Heart right ventricle (tissue), 16 donors: ENCODE measurements at regions not wholly inside any gene's neighbourhood (a gene's known extent, or its start where the extent isn't known, plus 50 kb on each side); places are given as distances from the start of the nearest gene placed in this dataset.

Experiments used
- ATAC-seq, 8 donors: fragments of 200-7000 bp; cut with Tn5 transposase; one replicate each; pipeline ENCODE4 v1.9.1; 2020; ENCODE audit warnings: mild to moderate bottlenecking in 8 of 8, moderate library complexity in 8 of 8, moderate number of reproducible peaks in 1 of 8
- DNase-seq, 2 donors: peaks; one replicate each; pipeline ENCODE4 v3.0.0-alpha.2; 2020
- H3K27ac ChIP-seq, 10 donors: fragments of 200-600 bp; sonication (generic) in 2 of 10; one replicate each; pipeline versions ENCODE4 v1.5.0 to v1.8.0; 2020 to 2022; ENCODE audit warnings: mild to moderate bottlenecking in 3 of 10
- H3K27me3 ChIP-seq, 7 donors: fragments of 200-600 bp; one replicate each; pipeline ENCODE4 v1.8.0; 2021 to 2022; ENCODE audit warnings: mild to moderate bottlenecking in 2 of 7
- H3K36me3 ChIP-seq, 9 donors: fragments of 200-600 bp; sonication (generic) in 1 of 9; one replicate each; pipeline versions ENCODE4 v1.5.0 to v1.8.0; 2020 to 2022; ENCODE audit warnings: mild to moderate bottlenecking in 2 of 9
- H3K4me1 ChIP-seq, 9 donors: fragments of 200-600 bp; sonication (generic) in 1 of 9; one replicate each; pipeline versions ENCODE4 v1.5.0 to v1.8.0; 2020 to 2022; ENCODE audit warnings: mild to moderate bottlenecking in 4 of 9
- H3K4me3 ChIP-seq, 10 donors: fragments of 200-600 bp; sonication (generic) in 2 of 10; one replicate each; pipeline versions ENCODE4 v1.5.0 to v1.8.0; 2020 to 2022; ENCODE audit warnings: mild to moderate bottlenecking in 7 of 10, moderate library complexity in 2 of 10
- H3K9me3 ChIP-seq, 11 donors: fragments of 200-600 bp in 10 of 11; sonication (generic) in 2 of 11; one replicate each; pipeline versions ENCODE4 v1.5.0 to v1.8.0; 2013 to 2022; ENCODE audit warnings: mild to moderate bottlenecking in 2 of 11, control low read depth in 1 of 11, moderate library complexity in 1 of 11
- WGBS, 2 donors: extraction: QIAGEN DNeasy Blood & Tissue Kit; methylation state at CpG; one replicate each; pipeline ENCODE4 v1.1.7; 2013; ENCODE audit warnings: inconsistent platforms in 1 of 2; 5-methylcytosine and 5-hydroxymethylcytosine counted together
- intact Hi-C, 10 donors: fragments of 100-400 bp; cut with DNase I; formaldehyde crosslinking; loops; one replicate each; pipeline versions ENCODE4 v1.11.1 to v1.14.2; 2022
- TF ChIP-seq, protein P1 (sequence below), 9 donors: fragments of 200-600 bp; sonication (generic) in 2 of 9; IDR thresholded peaks; one replicate each; pipeline versions ENCODE4 v1.5.0 to v1.8.0; 2021 to 2022; ENCODE audit warnings: antibody characterized with exemption in 9 of 9, mild to moderate bottlenecking in 5 of 9, moderate library complexity in 1 of 9
- donor health status: Arrhythmogenic right ventricular cardiomyopathy.
- donor health status: ischemic (EF 13 %, LVEDD 7.1; RV severe dilation, severe dysfunction).
- donor health status: healthy with polysubstance abuse.
- donor health status: DM: no; HTN: yes; CAD: no.
- donor health status: DM: no; HTN: no; CAD: no.
- donor health status: ischemic (EF 25% LVEDD 6.9; RV normal size, moderate dysfunction).
- donor health status: ischemic (EF 25% LVEDD 5.7; RV mildly dilated, moderate dysfunction).
- donor health status: healthy.
- donor health status: DM: yes; HTN: yes; CAD: no.
- donor health status: Ischemic cardiomyopathy.
- donor health status: ischemic (EF 35%, LVEDD 5.7; RV mildly dilated, moderate dysfunction).
- donor health status: nonischemic (EF 11% LVEDD 7.7; RV severe dilation, severe dysfunction).
- donor health status: DM: yes; HTN: yes; CAD: no.
- donor health status: PGD.
- donor health status: ischemic (EF 29% LVEDD 5.4; RV normal size, mild dysfunction).
- donor health status: nonischemic (EF 23%, LVEDD 6.1; RV moderate dilation, normal function).

DNA sequence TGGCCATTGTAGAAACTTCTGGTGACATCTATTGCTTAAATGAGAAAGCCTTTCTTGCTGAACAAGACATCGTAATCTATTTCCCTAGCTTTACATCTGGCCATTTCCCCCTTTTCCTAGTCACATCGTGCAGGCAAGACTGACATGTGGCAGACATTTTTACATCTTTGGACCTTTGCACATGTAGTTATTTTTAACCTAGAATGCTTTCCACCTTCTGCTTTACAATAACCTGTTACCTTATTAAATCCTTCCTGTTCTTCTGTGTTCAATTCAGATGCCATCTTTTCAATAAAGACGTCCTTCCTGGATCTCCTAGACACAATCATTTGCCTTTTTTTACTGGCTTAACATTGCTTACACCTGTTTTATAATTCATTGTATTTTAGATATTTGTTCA, 343.3 kb downstream of the DIPK2A start:
- Histone ChIP-seq H3K4me3 (no peak overlapping the region), H3K4me1 (no peaks in the 10 kb centered on the region), H3K9me3 (peaks cover 0 to 8% (median 0%) of the 10 kb centered on the region in 11 donors), H3K27me3 (no peaks in the 10 kb centered on the region), H3K27ac (no peak overlapping the region), H3K36me3 (no peaks in the 10 kb centered on the region)
- DNase-seq (no peak), ATAC-seq (no peak)
- 73 to 75% methylated on average over 3 of the region's 3 CpGs for WGBS, 2 donors
- intact Hi-C loops, result no loop called here
- TF ChIP-seq, protein P1, sequence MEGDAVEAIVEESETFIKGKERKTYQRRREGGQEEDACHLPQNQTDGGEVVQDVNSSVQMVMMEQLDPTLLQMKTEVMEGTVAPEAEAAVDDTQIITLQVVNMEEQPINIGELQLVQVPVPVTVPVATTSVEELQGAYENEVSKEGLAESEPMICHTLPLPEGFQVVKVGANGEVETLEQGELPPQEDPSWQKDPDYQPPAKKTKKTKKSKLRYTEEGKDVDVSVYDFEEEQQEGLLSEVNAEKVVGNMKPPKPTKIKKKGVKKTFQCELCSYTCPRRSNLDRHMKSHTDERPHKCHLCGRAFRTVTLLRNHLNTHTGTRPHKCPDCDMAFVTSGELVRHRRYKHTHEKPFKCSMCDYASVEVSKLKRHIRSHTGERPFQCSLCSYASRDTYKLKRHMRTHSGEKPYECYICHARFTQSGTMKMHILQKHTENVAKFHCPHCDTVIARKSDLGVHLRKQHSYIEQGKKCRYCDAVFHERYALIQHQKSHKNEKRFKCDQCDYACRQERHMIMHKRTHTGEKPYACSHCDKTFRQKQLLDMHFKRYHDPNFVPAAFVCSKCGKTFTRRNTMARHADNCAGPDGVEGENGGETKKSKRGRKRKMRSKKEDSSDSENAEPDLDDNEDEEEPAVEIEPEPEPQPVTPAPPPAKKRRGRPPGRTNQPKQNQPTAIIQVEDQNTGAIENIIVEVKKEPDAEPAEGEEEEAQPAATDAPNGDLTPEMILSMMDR (IDR thresholded peaks at IDR 0.05), result no peak

DNA sequence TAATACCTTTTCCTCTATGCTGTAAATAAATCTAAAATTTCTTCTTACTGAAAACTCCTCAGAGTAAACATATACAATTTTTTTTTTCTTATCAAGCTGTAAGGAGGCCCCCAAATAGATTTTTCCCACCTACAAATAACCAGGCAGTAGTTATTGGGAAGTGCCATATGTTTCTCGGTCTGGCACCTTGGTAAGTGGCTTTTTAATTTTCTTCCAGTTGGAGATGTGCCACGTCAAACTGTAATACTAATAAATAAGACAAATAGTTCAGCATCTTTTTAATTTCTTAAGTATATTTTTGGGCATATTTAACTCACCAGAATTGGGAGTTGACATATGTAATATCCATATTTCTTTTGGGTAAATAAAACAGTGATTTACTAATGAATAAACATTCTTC, 346.3 kb downstream of the DIPK2A start:
- H3K36me3 ChIP-seq, result no peaks in the 10 kb centered on the region
- TF ChIP-seq, protein P1 (IDR thresholded peaks at IDR 0.05), result no peak
- H3K27me3 ChIP-seq, result no peaks in the 10 kb centered on the region
- intact Hi-C loops, result no loop called here
- no peak overlapping the region for H3K4me3 ChIP-seq
- WGBS, 2 donors, result 85 to 87% methylated on average over 2 of the region's 2 CpGs
- H3K4me1 ChIP-seq, result no peaks in the 10 kb centered on the region
- H3K27ac ChIP-seq, result no peak overlapping the region
- DNase-seq, result no peak
- ATAC-seq, result no peak
- peaks cover 0 to 3% (median 0%) of the 10 kb centered on the region in 11 donors for H3K9me3 ChIP-seq

DNA sequence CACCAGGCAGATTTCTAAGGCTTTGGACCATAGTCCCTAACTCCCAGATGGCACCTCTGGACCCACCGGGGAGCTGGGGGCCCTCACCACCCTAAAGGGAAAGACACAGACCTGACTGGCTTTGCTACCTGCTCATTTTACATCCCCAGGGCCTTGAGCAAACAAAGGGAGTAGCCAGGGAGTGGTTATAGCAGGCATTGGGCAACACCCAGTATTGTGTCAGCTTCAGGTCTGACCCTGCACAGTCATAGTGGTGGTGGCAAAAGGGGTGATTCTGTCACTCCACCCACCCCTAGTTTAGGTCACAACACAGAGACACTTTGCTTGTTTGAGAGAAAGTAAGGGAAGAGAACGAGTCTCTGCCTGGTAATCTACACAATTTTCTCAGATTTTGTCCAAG, 352.5 kb downstream of the DIPK2A start:
- H3K4me3 ChIP-seq, result no peak overlapping the region
- H3K36me3 ChIP-seq, result no peaks in the 10 kb centered on the region
- H3K27me3 ChIP-seq, result no peaks in the 10 kb centered on the region
- intact Hi-C loops, result no loop called here
- DNase-seq (no peak), ATAC-seq (no peak)
- no peaks in the 10 kb centered on the region for H3K4me1 ChIP-seq
- peaks cover 0 to 24% (median 4%) of the 10 kb centered on the region in 11 donors for H3K9me3 ChIP-seq
- WGBS, 2 donors, result 86% methylated on average over 2 of the region's 2 CpGs
- TF ChIP-seq, protein P1 (IDR thresholded peaks at IDR 0.05), result no peak
- H3K27ac ChIP-seq, result no peak overlapping the region

DNA sequence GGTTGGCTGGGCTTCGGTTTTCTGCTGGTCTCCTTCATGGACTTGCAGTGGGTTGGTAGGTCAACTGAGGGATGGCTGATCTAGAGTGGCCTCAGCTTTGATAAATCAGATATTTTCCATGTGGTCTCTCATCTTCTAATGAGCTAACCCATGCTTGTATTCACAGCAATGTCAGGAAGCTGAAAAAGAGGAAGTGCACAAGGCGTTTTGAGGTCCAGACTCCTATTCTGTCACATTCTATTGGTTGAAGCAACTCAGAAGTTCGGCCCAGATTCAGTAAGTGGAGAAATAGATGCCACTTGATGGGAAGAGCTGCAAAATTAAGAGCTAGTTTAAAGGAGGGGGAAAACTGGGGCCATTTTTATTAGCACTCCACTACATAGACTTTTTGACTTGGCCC, 361.2 kb downstream of the DIPK2A start:
- no peak overlapping the region for H3K4me3 ChIP-seq
- no peak overlapping the region for H3K27ac ChIP-seq
- no peak for DNase-seq
- 83 to 85% methylated on average over 3 of the region's 3 CpGs for WGBS, 2 donors
- H3K4me1 ChIP-seq, result no peaks in the 10 kb centered on the region
- H3K27me3 ChIP-seq, result no peaks in the 10 kb centered on the region
- peaks cover 0 to 15% (median 4%) of the 10 kb centered on the region in 11 donors for H3K9me3 ChIP-seq
- ATAC-seq, result no peak
- TF ChIP-seq, protein P1 (IDR thresholded peaks at IDR 0.05), result no peak
- H3K36me3 ChIP-seq, result no peaks in the 10 kb centered on the region
- intact Hi-C loops, result no loop called here
